ENCODE measurements at regions not wholly inside any gene's neighbourhood (a gene's known extent, or its start where the extent isn't known, plus 50 kb on each side); places are given as distances from the start of the nearest gene placed in this dataset.

GRCh38 chr6:95815389-95816056, 200.3 kb upstream of the FUT9 start:
- no peak overlapping the region; a peak in 1 of 6 replicates for H3K4me3 ChIP-seq (replicated peaks in 1 of 3; ENCODE audit: insufficient read depth in 1 of 3, low read depth in 2 of 3, low read length in 3 of 3)
- H4K20me1 ChIP-seq (ENCODE audit: insufficient read depth, low read length), result no peaks in the 10 kb centered on the region
- peak overlapping the region; percentile 97 for H3K27ac ChIP-seq (ENCODE audit: extremely low read length, insufficient read depth, low read length)
- H3K9me3 ChIP-seq (ENCODE audit: low read length), result no peaks in the 10 kb centered on the region
- no peaks in the 10 kb centered on the region for H3K79me2 ChIP-seq (ENCODE audit: insufficient read depth, low read length)
- no peaks in the 10 kb centered on the region for H3K27me3 ChIP-seq (ENCODE audit: control insufficient read depth in 1 of 2, insufficient read depth in 2 of 2, low read length in 2 of 2)
- in situ Hi-C loops (cut with HindIII; ENCODE audit: extremely low pct_ligation_motif_present, low pct_unique_long_range_greater_than_20kb), result no loop called here
- H3K4me1 ChIP-seq (ENCODE audit: insufficient read depth, low read length), result peaks cover 61% of the 10 kb centered on the region
- peak overlapping the region; percentile 59 for H3K9ac ChIP-seq (ENCODE audit: insufficient read depth, low read depth, low read length)
- ChIA-PET POLR2A (interaction anchor here (0.9 to 3.5 kb wide), 4 partner anchors 11 to 62 kb away, joined by 3 to 21 read pairs (median 4); no protein-coding TSS in a partner anchor), CTCF (ENCODE audit: low intra/inter-chr PET ratio, low total read pairs) (interaction anchor here (1.6 kb wide), 1 partner anchor 10 kb away, joined by 7 read pairs; no protein-coding TSS in a partner anchor)
- H3K4me2 ChIP-seq (ENCODE audit: low read depth, low read length), result peak overlapping the region; percentile 54
- H2AFZ ChIP-seq (ENCODE audit: low read length), result no peak overlapping the region
- peak; percentile 99 for FAIRE-seq
- no peaks in the 10 kb centered on the region for H3K36me3 ChIP-seq (replicated peaks in 1 of 2; ENCODE audit: control insufficient read depth in 1 of 2, insufficient read depth in 2 of 2, low read length in 2 of 2)
- intact Hi-C loops (cut with micrococcal nuclease; ENCODE audit: unreplicated experiment), result loop anchor here (1.0 to 5.0 kb wide), 4 partner anchors 10 to 238 kb away; partner anchors contain the start of gene MANEA
- DNase-seq (ENCODE audit: low spot score), result peak; percentile 99
- no TSS peak for BruUV-seq (replicated peaks)
- WGBS (ENCODE audit: low lambda C conversion rate), result 19% methylated on average over 3 of the region's 3 CpGs
- peak; percentile 100 for ATAC-seq
- TF ChIP-seq ZNF235 (CRISPR knock-in tag; IDR thresholded peaks at IDR 0.05; ENCODE audit: borderline replicate concordance) (no peak), FOXC1 (CRISPR knock-in tag; IDR thresholded peaks at IDR 0.05; ENCODE audit: borderline replicate concordance) (no peak), NFIC (IDR thresholded peaks at IDR 0.05; ENCODE audit: low read length) (peak; percentile 93), SMAD9 (CRISPR knock-in tag; IDR thresholded peaks at IDR 0.05) (no peak), ZNF607 (CRISPR knock-in tag; IDR thresholded peaks at IDR 0.05; ENCODE audit: borderline replicate concordance) (peak; percentile 53; the same call in 1 of the 2 replicates), FOXO4 (CRISPR knock-in tag; conservative IDR thresholded peaks at IDR 0.05) (no peak), PHF8 (CRISPR knock-in tag; IDR thresholded peaks at IDR 0.05) (peak; percentile 47; the same call in 1 of the 2 replicates), ZFAT (CRISPR knock-in tag; conservative IDR thresholded peaks at IDR 0.05) (no peak), CCDC6 (CRISPR knock-in tag; IDR thresholded peaks at IDR 0.05) (peak; percentile 48; the same call in 1 of the 2 replicates), PCBP2 (optimal IDR thresholded peaks at IDR 0.05; ENCODE audit: low read depth, low read length, poor library complexity, severe bottlenecking) (no peak), ZEB1 (IDR thresholded peaks at IDR 0.05; ENCODE audit: insufficient replicate concordance, low read depth) (peak; percentile 25), ZMYM3 (CRISPR knock-in tag; IDR thresholded peaks at IDR 0.05) (peak; percentile 89), NFE2 (CRISPR knock-in tag; IDR thresholded peaks at IDR 0.05) (no peak), ZNF713 (CRISPR knock-in tag; IDR thresholded peaks at IDR 0.05) (peak; percentile 58; the same call in 1 of the 2 replicates), CEBPB (IDR thresholded peaks at IDR 0.05; ENCODE audit: borderline replicate concordance, low read depth, low read length) (peak; percentile 76; the same call in 1 of the 2 replicates), ZNF547 (CRISPR knock-in tag; IDR thresholded peaks at IDR 0.05) (no peak), CBX1 (IDR thresholded peaks at IDR 0.05; ENCODE audit: low read depth) (peak; percentile 91), CENPX (CRISPR knock-in tag; IDR thresholded peaks at IDR 0.05) (no peak), ZNF44 (CRISPR knock-in tag; IDR thresholded peaks at IDR 0.05) (no peak)
- TF ChIP-seq, protein P1, sequence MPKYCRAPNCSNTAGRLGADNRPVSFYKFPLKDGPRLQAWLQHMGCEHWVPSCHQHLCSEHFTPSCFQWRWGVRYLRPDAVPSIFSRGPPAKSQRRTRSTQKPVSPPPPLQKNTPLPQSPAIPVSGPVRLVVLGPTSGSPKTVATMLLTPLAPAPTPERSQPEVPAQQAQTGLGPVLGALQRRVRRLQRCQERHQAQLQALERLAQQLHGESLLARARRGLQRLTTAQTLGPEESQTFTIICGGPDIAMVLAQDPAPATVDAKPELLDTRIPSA (CRISPR knock-in tag; IDR thresholded peaks at IDR 0.05; ENCODE audit: borderline replicate concordance), result no peak
- TF ChIP-seq, protein P2, sequence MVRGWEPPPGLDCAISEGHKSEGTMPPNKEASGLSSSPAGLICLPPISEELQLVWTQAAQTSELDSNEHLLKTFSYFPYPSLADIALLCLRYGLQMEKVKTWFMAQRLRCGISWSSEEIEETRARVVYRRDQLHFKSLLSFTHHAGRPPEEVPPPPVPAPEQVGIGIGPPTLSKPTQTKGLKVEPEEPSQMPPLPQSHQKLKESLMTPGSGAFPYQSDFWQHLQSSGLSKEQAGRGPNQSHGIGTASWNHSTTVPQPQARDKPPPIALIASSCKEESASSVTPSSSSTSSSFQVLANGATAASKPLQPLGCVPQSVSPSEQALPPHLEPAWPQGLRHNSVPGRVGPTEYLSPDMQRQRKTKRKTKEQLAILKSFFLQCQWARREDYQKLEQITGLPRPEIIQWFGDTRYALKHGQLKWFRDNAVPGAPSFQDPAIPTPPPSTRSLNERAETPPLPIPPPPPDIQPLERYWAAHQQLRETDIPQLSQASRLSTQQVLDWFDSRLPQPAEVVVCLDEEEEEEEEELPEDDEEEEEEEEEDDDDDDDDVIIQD (CRISPR knock-in tag; IDR thresholded peaks at IDR 0.05; ENCODE audit: low read depth), result peak; percentile 100

All from HepG2 (cell line).